Dendritic cell treated with granulocyte-macrophage colony-stimulating factor and Interleukin-4, amounts not matched to agents 40 ng/mL and 50 ng/mL, for 4 days (primary cell): ENCODE measurements at regions not wholly inside any gene's neighbourhood (a gene's known extent, or its start where the extent isn't known, plus 50 kb on each side); places are given as distances from the start of the nearest gene placed in this dataset.

ENCODE experiments used
- H3K27ac Mint-ChIP-seq: one replicate; pipeline ENCODE4 v1.8.0; 2022; ENCODE audit warnings: mild to moderate bottlenecking, mixed read lengths
- H3K27me3 Mint-ChIP-seq: one replicate; pipeline ENCODE4 v1.8.0; 2022; ENCODE audit warnings: mild to moderate bottlenecking, mixed read lengths
- H3K36me3 Mint-ChIP-seq: one replicate; pipeline ENCODE4 v1.8.0; 2022; ENCODE audit warnings: low read depth, mixed read lengths
- H3K4me1 Mint-ChIP-seq: one replicate; pipeline ENCODE4 v1.8.0; 2022; ENCODE audit warnings: low read depth, mixed read lengths
- H3K4me3 Mint-ChIP-seq: one replicate; pipeline ENCODE4 v1.8.0; 2022; ENCODE audit warnings: mild to moderate bottlenecking, moderate library complexity, mixed read lengths
- H3K9me3 Mint-ChIP-seq: one replicate; pipeline ENCODE4 v1.8.0; 2022; ENCODE audit warnings: mixed read lengths
- intact Hi-C: fragments of 100-400 bp; cut with micrococcal nuclease; formaldehyde crosslinking; loops from one replicate; pipeline ENCODE4 v1.15.0; 2022

- Mint-ChIP-seq H3K27ac (no peak overlapping the region), H3K36me3 (no peaks in the 10 kb centered on the region), H3K27me3 (no peaks in the 10 kb centered on the region), H3K9me3 (no peaks in the 10 kb centered on the region), H3K4me1 (no peaks in the 10 kb centered on the region), H3K4me3 (no peak overlapping the region)
- intact Hi-C loops: no loop called here
These were observed 150.6 kb upstream of the RAB12 start for GRCh38 chr18:8458546-8459215.

GRCh38 chr18:8460748-8461147 lies 148.5 kb upstream of the RAB12 start:
- intact Hi-C loops: no loop called here
- Mint-ChIP-seq H3K27ac (no peak overlapping the region), H3K36me3 (no peaks in the 10 kb centered on the region), H3K4me3 (no peak overlapping the region), H3K9me3 (no peaks in the 10 kb centered on the region), H3K4me1 (no peaks in the 10 kb centered on the region), H3K27me3 (no peaks in the 10 kb centered on the region)

GRCh38 chr18:8461544-8461943 lies 147.7 kb upstream of the RAB12 start:
- no peaks in the 10 kb centered on the region for H3K36me3 Mint-ChIP-seq
- no peaks in the 10 kb centered on the region for H3K9me3 Mint-ChIP-seq
- H3K27me3 Mint-ChIP-seq: no peaks in the 10 kb centered on the region
- no peak overlapping the region for H3K27ac Mint-ChIP-seq
- H3K4me1 Mint-ChIP-seq: no peaks in the 10 kb centered on the region
- intact Hi-C loops: no loop called here
- no peak overlapping the region for H3K4me3 Mint-ChIP-seq

GRCh38 chr18:8462651-8463185 lies 146.5 kb upstream of the RAB12 start:
- no peak overlapping the region for H3K27ac Mint-ChIP-seq
- no peaks in the 10 kb centered on the region for H3K27me3 Mint-ChIP-seq
- no peak overlapping the region for H3K4me3 Mint-ChIP-seq
- intact Hi-C loops: no loop called here
- H3K9me3 Mint-ChIP-seq: no peaks in the 10 kb centered on the region
- no peaks in the 10 kb centered on the region for H3K36me3 Mint-ChIP-seq
- no peaks in the 10 kb centered on the region for H3K4me1 Mint-ChIP-seq

- Mint-ChIP-seq H3K9me3 (no peaks in the 10 kb centered on the region), H3K4me3 (no peak overlapping the region), H3K27ac (no peak overlapping the region), H3K27me3 (no peaks in the 10 kb centered on the region), H3K4me1 (no peaks in the 10 kb centered on the region), H3K36me3 (no peaks in the 10 kb centered on the region)
- intact Hi-C loops: no loop called here
These were observed 145.4 kb upstream of the RAB12 start for GRCh38 chr18:8463791-8464190.

GRCh38 chr18:8468191-8468590 lies 141.0 kb upstream of the RAB12 start:
- no peak overlapping the region for H3K27ac Mint-ChIP-seq
- H3K4me1 Mint-ChIP-seq: no peaks in the 10 kb centered on the region
- no peaks in the 10 kb centered on the region for H3K36me3 Mint-ChIP-seq
- intact Hi-C loops: no loop called here
- H3K27me3 Mint-ChIP-seq: no peaks in the 10 kb centered on the region
- no peak overlapping the region for H3K4me3 Mint-ChIP-seq
- H3K9me3 Mint-ChIP-seq: no peaks in the 10 kb centered on the region

- no peaks in the 10 kb centered on the region for H3K9me3 Mint-ChIP-seq
- no peak overlapping the region for H3K4me3 Mint-ChIP-seq
- H3K27me3 Mint-ChIP-seq: no peaks in the 10 kb centered on the region
- intact Hi-C loops: no loop called here
- H3K4me1 Mint-ChIP-seq: no peaks in the 10 kb centered on the region
- no peaks in the 10 kb centered on the region for H3K36me3 Mint-ChIP-seq
- no peak overlapping the region for H3K27ac Mint-ChIP-seq
These were observed 140.3 kb upstream of the RAB12 start for GRCh38 chr18:8468921-8469335.

GRCh38 chr18:8469544-8470130 lies 139.6 kb upstream of the RAB12 start:
- Mint-ChIP-seq H3K36me3 (no peaks in the 10 kb centered on the region), H3K27ac (no peak overlapping the region), H3K4me1 (no peaks in the 10 kb centered on the region), H3K27me3 (no peaks in the 10 kb centered on the region), H3K4me3 (no peak overlapping the region), H3K9me3 (no peaks in the 10 kb centered on the region)
- intact Hi-C loops: no loop called here

- H3K36me3 Mint-ChIP-seq: no peaks in the 10 kb centered on the region
- H3K9me3 Mint-ChIP-seq: no peaks in the 10 kb centered on the region
- intact Hi-C loops: no loop called here
- no peaks in the 10 kb centered on the region for H3K4me1 Mint-ChIP-seq
- peaks cover 5% of the 10 kb centered on the region for H3K27me3 Mint-ChIP-seq
- H3K27ac Mint-ChIP-seq: no peak overlapping the region
- H3K4me3 Mint-ChIP-seq: no peak overlapping the region
These were observed 137.9 kb upstream of the RAB12 start for GRCh38 chr18:8471372-8471771.

- intact Hi-C loops: no loop called here
- no peaks in the 10 kb centered on the region for H3K4me1 Mint-ChIP-seq
- no peak overlapping the region for H3K4me3 Mint-ChIP-seq
- no peak overlapping the region for H3K27ac Mint-ChIP-seq
- peaks cover 13% of the 10 kb centered on the region for H3K27me3 Mint-ChIP-seq
- H3K36me3 Mint-ChIP-seq: no peaks in the 10 kb centered on the region
- H3K9me3 Mint-ChIP-seq: no peaks in the 10 kb centered on the region
These were observed 134.6 kb upstream of the RAB12 start for GRCh38 chr18:8474661-8475060.

- no peak overlapping the region for H3K4me3 Mint-ChIP-seq
- no peak overlapping the region for H3K27ac Mint-ChIP-seq
- intact Hi-C loops: loop anchor here (2.0 kb wide), 1 partner anchor 511 kb away; no protein-coding TSS in a partner anchor
- H3K36me3 Mint-ChIP-seq: no peaks in the 10 kb centered on the region
- no peaks in the 10 kb centered on the region for H3K9me3 Mint-ChIP-seq
- H3K4me1 Mint-ChIP-seq: no peaks in the 10 kb centered on the region
- H3K27me3 Mint-ChIP-seq: peaks cover 13% of the 10 kb centered on the region
These were observed 131.6 kb upstream of the RAB12 start for GRCh38 chr18:8477615-8478014.

GRCh38 chr18:8478166-8478967 lies 130.9 kb upstream of the RAB12 start:
- no peak overlapping the region for H3K4me3 Mint-ChIP-seq
- no peaks in the 10 kb centered on the region for H3K9me3 Mint-ChIP-seq
- peaks cover 13% of the 10 kb centered on the region for H3K27me3 Mint-ChIP-seq
- no peaks in the 10 kb centered on the region for H3K4me1 Mint-ChIP-seq
- H3K27ac Mint-ChIP-seq: no peak overlapping the region
- intact Hi-C loops: loop anchor here (2.0 kb wide), 1 partner anchor 510 kb away; no protein-coding TSS in a partner anchor
- H3K36me3 Mint-ChIP-seq: no peaks in the 10 kb centered on the region

GRCh38 chr18:8478968-8479370 lies 130.3 kb upstream of the RAB12 start:
- intact Hi-C loops: loop anchor here (2.0 kb wide), 1 partner anchor 510 kb away; no protein-coding TSS in a partner anchor
- Mint-ChIP-seq H3K4me3 (no peak overlapping the region), H3K27me3 (peaks cover 15% of the 10 kb centered on the region), H3K4me1 (no peaks in the 10 kb centered on the region), H3K36me3 (no peaks in the 10 kb centered on the region), H3K27ac (no peak overlapping the region), H3K9me3 (no peaks in the 10 kb centered on the region)

- intact Hi-C loops: loop anchor here (2.0 kb wide), 1 partner anchor 509 kb away; no protein-coding TSS in a partner anchor
- Mint-ChIP-seq H3K27me3 (peaks cover 15% of the 10 kb centered on the region), H3K36me3 (no peaks in the 10 kb centered on the region), H3K9me3 (no peaks in the 10 kb centered on the region), H3K4me3 (no peak overlapping the region), H3K4me1 (no peaks in the 10 kb centered on the region), H3K27ac (no peak overlapping the region)
These were observed 129.4 kb upstream of the RAB12 start for GRCh38 chr18:8479789-8480188.
